Parathyroid adenoma (tissue), 2 donors: ENCODE measurements at regions not wholly inside any gene's neighbourhood (a gene's known extent, or its start where the extent isn't known, plus 50 kb on each side); places are given as distances from the start of the nearest gene placed in this dataset.
"Not testable (repeated sequence)": the region's sequence is repeated elsewhere in the genome, so short reads cannot be mapped to it uniquely, and the experiment has no call there.

ENCODE experiments used
- H2AFZ ChIP-seq: fragments of 300-600 bp; sonication (generic); one replicate; pipeline ENCODE4 v1.7.0; 2017; ENCODE audit warnings: antibody characterized with exemption, mild to moderate bottlenecking
- H3K27ac ChIP-seq: fragments of 300-600 bp; sonication (generic); one replicate; pipeline ENCODE4 v1.7.0; 2017
- H3K27me3 ChIP-seq: fragments of 300-600 bp; sonication (generic); one replicate; pipeline ENCODE4 v1.7.0; 2017; ENCODE audit warnings: low read length; ENCODE audit not compliant: control insufficient read depth, insufficient read depth
- H3K36me3 ChIP-seq: fragments of 300-600 bp; sonication (generic); one replicate; pipeline ENCODE4 v1.7.0; 2017; ENCODE audit warnings: low read length; ENCODE audit not compliant: control insufficient read depth, insufficient read depth
- H3K4me1 ChIP-seq: fragments of 300-600 bp; sonication (generic); one replicate; pipeline ENCODE4 v1.7.0; 2017; ENCODE audit warnings: control low read depth
- H3K4me2 ChIP-seq: fragments of 300-600 bp; sonication (generic); one replicate; pipeline ENCODE4 v1.7.0; 2017; ENCODE audit warnings: low read length
- H3K4me3 ChIP-seq: fragments of 300-600 bp; sonication (generic); one replicate; pipeline ENCODE4 v1.7.0; 2017; ENCODE audit warnings: low read depth, low read length
- H3K79me2 ChIP-seq: fragments of 300-600 bp; sonication (generic); one replicate; pipeline ENCODE4 v1.7.0; 2017; ENCODE audit warnings: control low read depth
- H3K9ac ChIP-seq: fragments of 300-600 bp; sonication (generic); one replicate; pipeline ENCODE4 v1.7.0; 2017; ENCODE audit warnings: mild to moderate bottlenecking
- H3K9me3 ChIP-seq: fragments of 300-600 bp; sonication (generic); one replicate; pipeline ENCODE4 v1.7.0; 2017; ENCODE audit warnings: low read length; ENCODE audit not compliant: control insufficient read depth
- TF ChIP-seq, protein P1 (sequence below): fragments of 300-600 bp; sonication (generic); IDR thresholded peaks from one replicate; pipeline ENCODE4 v1.7.0; 2017; ENCODE audit warnings: antibody characterized with exemption, mild to moderate bottlenecking
- donor health status: primary hyperparathyroidism.

DNA sequence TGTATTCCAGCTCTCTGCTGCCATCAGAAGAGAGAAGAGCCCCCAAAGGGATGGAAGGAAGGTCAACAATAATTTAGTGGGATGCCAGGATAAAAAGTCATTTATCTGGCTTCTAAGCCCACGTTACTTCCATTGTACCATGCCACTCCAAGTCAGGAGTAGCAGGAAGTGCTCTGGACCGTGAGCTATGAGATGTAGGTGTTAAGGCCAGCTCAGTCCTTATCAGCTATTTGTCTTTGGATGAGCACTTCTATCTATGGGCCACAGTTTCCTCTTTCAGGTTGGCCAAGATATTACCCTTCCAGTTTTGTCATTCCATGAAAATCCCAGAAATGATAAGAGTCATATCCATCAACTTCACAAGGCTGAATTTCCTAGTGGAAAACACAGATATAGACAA is 119.4 kb upstream of the CACUL1 start:
- TF ChIP-seq, protein P1, sequence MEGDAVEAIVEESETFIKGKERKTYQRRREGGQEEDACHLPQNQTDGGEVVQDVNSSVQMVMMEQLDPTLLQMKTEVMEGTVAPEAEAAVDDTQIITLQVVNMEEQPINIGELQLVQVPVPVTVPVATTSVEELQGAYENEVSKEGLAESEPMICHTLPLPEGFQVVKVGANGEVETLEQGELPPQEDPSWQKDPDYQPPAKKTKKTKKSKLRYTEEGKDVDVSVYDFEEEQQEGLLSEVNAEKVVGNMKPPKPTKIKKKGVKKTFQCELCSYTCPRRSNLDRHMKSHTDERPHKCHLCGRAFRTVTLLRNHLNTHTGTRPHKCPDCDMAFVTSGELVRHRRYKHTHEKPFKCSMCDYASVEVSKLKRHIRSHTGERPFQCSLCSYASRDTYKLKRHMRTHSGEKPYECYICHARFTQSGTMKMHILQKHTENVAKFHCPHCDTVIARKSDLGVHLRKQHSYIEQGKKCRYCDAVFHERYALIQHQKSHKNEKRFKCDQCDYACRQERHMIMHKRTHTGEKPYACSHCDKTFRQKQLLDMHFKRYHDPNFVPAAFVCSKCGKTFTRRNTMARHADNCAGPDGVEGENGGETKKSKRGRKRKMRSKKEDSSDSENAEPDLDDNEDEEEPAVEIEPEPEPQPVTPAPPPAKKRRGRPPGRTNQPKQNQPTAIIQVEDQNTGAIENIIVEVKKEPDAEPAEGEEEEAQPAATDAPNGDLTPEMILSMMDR = no peak
- Histone ChIP-seq H3K4me1 (no peaks in the 10 kb centered on the region), H3K4me2 (no peak overlapping the region), H3K9me3 (no peaks in the 10 kb centered on the region), H3K9ac (no peak overlapping the region), H3K27ac (no peak overlapping the region), H3K27me3 (no peaks in the 10 kb centered on the region), H3K79me2 (no peaks in the 10 kb centered on the region), H3K36me3 (no peaks in the 10 kb centered on the region), H2AFZ (no peak overlapping the region), H3K4me3 (no peak overlapping the region)

DNA sequence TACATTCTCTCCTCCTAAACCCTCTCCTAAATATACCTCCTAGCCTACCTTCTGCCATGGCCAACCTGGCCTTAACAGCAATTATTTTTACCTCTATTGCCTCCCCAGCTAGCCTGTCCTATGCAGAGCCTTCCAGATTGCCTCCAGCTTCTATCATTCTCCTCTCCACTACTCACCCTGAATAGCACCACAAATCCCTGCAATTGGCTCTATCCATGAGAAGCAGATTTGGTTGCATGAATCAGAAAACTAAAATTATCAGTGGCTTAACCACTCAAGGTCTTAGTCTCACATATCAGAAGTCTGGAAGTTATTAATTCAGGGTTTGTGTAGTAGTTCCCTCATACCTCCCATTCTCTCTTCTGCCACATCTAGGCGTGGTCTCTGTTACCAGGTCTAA is 120.3 kb upstream of the CACUL1 start:
- Histone ChIP-seq H3K27ac (no peak overlapping the region), H3K4me1 (no peaks in the 10 kb centered on the region), H3K27me3 (no peaks in the 10 kb centered on the region), H3K79me2 (no peaks in the 10 kb centered on the region), H3K4me2 (no peak overlapping the region), H3K36me3 (no peaks in the 10 kb centered on the region), H3K9me3 (no peaks in the 10 kb centered on the region), H2AFZ (no peak overlapping the region), H3K9ac (no peak overlapping the region), H3K4me3 (no peak overlapping the region)
- TF ChIP-seq, protein P1 = no peak

DNA sequence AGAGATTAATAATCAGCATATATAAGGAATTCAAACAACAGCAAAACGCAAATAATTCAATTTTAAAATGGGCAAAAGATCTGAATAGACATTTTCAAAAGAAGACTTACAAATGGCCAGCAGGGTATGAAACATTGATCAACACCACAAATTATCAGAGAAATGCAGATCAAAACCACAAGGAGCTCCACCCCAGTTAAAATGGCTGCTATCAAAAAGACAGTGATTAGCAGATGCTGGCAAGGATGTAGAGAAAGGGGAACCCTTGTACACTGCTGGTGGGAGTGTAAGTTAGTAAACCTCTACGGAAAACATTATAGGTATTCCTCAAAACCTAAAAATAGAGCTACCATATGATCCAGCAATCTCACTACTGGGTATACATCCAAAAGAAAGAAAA is 128.0 kb upstream of the CACUL1 start:
- Histone ChIP-seq H3K4me3 (no peak overlapping the region), H3K9me3 (no peaks in the 10 kb centered on the region), H3K27ac (no peak overlapping the region), H2AFZ (no peak overlapping the region), H3K36me3 (no peaks in the 10 kb centered on the region), H3K9ac (no peak overlapping the region), H3K4me1 (no peaks in the 10 kb centered on the region), H3K79me2 (no peaks in the 10 kb centered on the region), H3K27me3 (no peaks in the 10 kb centered on the region), H3K4me2 (no peak overlapping the region)
- TF ChIP-seq, protein P1 = no peak

DNA sequence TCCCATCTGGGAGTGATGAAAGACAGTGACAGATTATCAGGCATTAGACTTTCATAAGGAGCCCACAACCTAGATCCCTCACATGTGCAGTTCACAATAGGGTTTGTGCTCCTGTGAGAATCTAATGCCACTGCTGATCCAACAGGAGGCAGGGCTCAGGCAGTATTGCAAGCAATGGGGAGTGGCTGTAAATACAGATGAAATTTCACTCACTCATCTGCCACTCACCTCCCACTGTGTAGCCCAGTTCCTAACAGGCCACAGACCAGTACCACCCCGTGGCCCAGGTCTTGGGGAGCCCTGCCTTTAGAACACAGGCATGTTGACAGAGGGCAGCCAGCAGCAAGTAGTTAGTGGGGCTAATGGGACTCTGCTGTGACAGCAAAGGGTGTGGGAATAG is 137.3 kb upstream of the NANOS1 start:
- Histone ChIP-seq H3K4me1 (no peaks in the 10 kb centered on the region), H3K27me3 (no peaks in the 10 kb centered on the region), H3K36me3 (no peaks in the 10 kb centered on the region), H3K4me3 (no peak overlapping the region), H3K4me2 (no peak overlapping the region), H3K79me2 (no peaks in the 10 kb centered on the region), H3K27ac (no peak overlapping the region), H3K9me3 (no peaks in the 10 kb centered on the region), H2AFZ (no peak overlapping the region), H3K9ac (no peak overlapping the region)
- TF ChIP-seq, protein P1 = no peak

DNA sequence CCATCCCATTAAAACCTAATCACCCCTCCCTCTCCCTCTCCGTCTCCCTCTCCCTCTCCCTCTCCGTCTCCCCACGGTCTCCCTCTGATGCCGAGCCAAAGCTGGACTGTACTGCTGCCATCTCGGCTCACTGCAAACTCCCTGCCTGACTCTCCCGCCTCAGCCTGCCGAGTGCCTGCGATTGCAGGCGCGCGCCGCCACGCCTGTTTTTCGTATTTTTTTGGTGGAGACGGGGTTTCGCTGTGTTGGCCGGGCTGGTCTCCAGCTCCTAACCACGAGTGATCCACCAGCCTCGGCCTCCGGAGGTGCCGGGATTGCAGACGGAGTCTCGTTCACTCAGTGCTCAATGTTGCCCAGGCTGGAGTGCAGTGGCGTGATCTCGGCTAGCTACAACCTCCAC is 134.6 kb upstream of the NANOS1 start:
- not testable (repeated sequence) for H3K9ac ChIP-seq, H3K36me3 ChIP-seq, H3K4me1 ChIP-seq, H3K9me3 ChIP-seq, H3K79me2 ChIP-seq, H3K27ac ChIP-seq, H2AFZ ChIP-seq, H3K4me3 ChIP-seq, H3K27me3 ChIP-seq, H3K4me2 ChIP-seq
